Neuronal stem cell (in vitro differentiated cells): ENCODE measurements at regions not wholly inside any gene's neighbourhood (a gene's known extent, or its start where the extent isn't known, plus 50 kb on each side); places are given as distances from the start of the nearest gene placed in this dataset.

Experiments
- DNase-seq: peaks from one replicate; pipeline ENCODE4 v3.0.0-alpha.2; 2013; ENCODE audit warnings: low spot score
- H2AFZ ChIP-seq: one replicate; pipeline ENCODE4 v1.6.1; 2013; ENCODE audit warnings: mild to moderate bottlenecking, low read length, inconsistent platforms
- H2AK5ac ChIP-seq: 2 replicates; pipeline ENCODE4 v1.6.1; 2013; ENCODE audit warnings: low read depth, mild to moderate bottlenecking, inconsistent platforms, low read length, moderate library complexity, mixed read lengths
- H2BK120ac ChIP-seq: 2 replicates; pipeline ENCODE4 v1.6.1; 2013; ENCODE audit warnings: low read depth, mild to moderate bottlenecking, inconsistent platforms, low read length, moderate library complexity, mixed read lengths
- H2BK12ac ChIP-seq: one replicate; pipeline ENCODE4 v1.6.1; 2013; ENCODE audit warnings: low read length, inconsistent platforms
- H2BK15ac ChIP-seq: 2 replicates; pipeline ENCODE4 v1.6.1; 2013; ENCODE audit warnings: mild to moderate bottlenecking, low read length, inconsistent platforms, mixed read lengths
- H2BK5ac ChIP-seq: one replicate; pipeline ENCODE4 v1.6.1; 2013; ENCODE audit warnings: inconsistent platforms, mild to moderate bottlenecking, low read length, moderate library complexity
- H3K14ac ChIP-seq: one replicate; pipeline ENCODE4 v1.6.1; 2013; ENCODE audit warnings: low read length, inconsistent platforms
- H3K18ac ChIP-seq: 2 replicates; pipeline ENCODE4 v1.6.1; 2013; ENCODE audit warnings: low read length, inconsistent platforms
- H3K23ac ChIP-seq: 2 replicates; pipeline ENCODE4 v1.6.1; 2013; ENCODE audit warnings: low read depth, mild to moderate bottlenecking, mixed read lengths, low read length, inconsistent platforms; ENCODE audit not compliant: poor library complexity
- H3K27ac ChIP-seq: replicated peaks from 3 replicates; pipeline ENCODE4 v1.5.1; 2013; ENCODE audit warnings: low read length, inconsistent platforms
- H3K27me3 ChIP-seq, 3 experiments: 2 replicates each; pipeline ENCODE4 v1.6.1; 2013; ENCODE audit warnings: low read length in 3 of 3, mild to moderate bottlenecking in 2 of 3, inconsistent platforms in 1 of 3, low read depth in 1 of 3, mixed read lengths in 1 of 3, moderate library complexity in 1 of 3; ENCODE audit not compliant: control insufficient read depth in 3 of 3, insufficient read depth in 3 of 3
- H3K36me3 ChIP-seq, 2 donors: replicated peaks in 1 of 2; 2 replicates each; pipeline ENCODE4 v1.6.1; 2013; ENCODE audit warnings: low read length in 2 of 2; ENCODE audit not compliant: control insufficient read depth in 2 of 2, insufficient read depth in 2 of 2
- H3K4ac ChIP-seq: 2 replicates; pipeline ENCODE4 v1.6.1; 2013; ENCODE audit warnings: inconsistent platforms, mild to moderate bottlenecking, low read length, moderate library complexity
- H3K4me1 ChIP-seq, 2 donors: 1 replicate in 1 of 2; 2 replicates in 1 of 2; pipeline ENCODE4 v1.6.1; 2013; ENCODE audit warnings: low read length in 2 of 2, low read depth in 1 of 2; ENCODE audit not compliant: control insufficient read depth in 2 of 2, insufficient read depth in 1 of 2
- H3K4me2 ChIP-seq: one replicate; pipeline ENCODE4 v1.6.1; 2013; ENCODE audit warnings: mild to moderate bottlenecking, low read length, inconsistent platforms; ENCODE audit not compliant: insufficient read depth, poor library complexity, severe bottlenecking
- H3K4me3 ChIP-seq, 2 donors: 2 replicates each; pipeline ENCODE4 v1.5.1; 2013; ENCODE audit warnings: low read length in 2 of 2, mild to moderate bottlenecking in 2 of 2, inconsistent platforms in 1 of 2, moderate library complexity in 1 of 2
- H3K79me1 ChIP-seq: one replicate; pipeline ENCODE4 v1.6.1; 2013; ENCODE audit warnings: low read depth, mild to moderate bottlenecking, inconsistent platforms, low read length, moderate library complexity
- H3K9ac ChIP-seq: one replicate; pipeline ENCODE4 v1.6.1; 2013; ENCODE audit warnings: mild to moderate bottlenecking, low read depth, low read length, inconsistent platforms; ENCODE audit not compliant: poor library complexity
- H3K9me3 ChIP-seq, 2 donors: replicated peaks in 1 of 2; 2 replicates each; pipeline versions ENCODE3 to v1.6.1; 2013; ENCODE audit warnings: low read length in 2 of 2, mild to moderate bottlenecking in 2 of 2, inconsistent platforms in 1 of 2, low read depth in 1 of 2, mixed read lengths in 1 of 2, moderate library complexity in 1 of 2; ENCODE audit not compliant: control insufficient read depth in 2 of 2, insufficient read depth in 1 of 2
- H4K8ac ChIP-seq: one replicate; pipeline ENCODE4 v1.6.1; 2013; ENCODE audit warnings: low read depth, mild to moderate bottlenecking, inconsistent platforms, low read length, moderate library complexity
- H4K91ac ChIP-seq: one replicate; pipeline ENCODE4 v1.6.1; 2013; ENCODE audit warnings: low read length, low read depth, mild to moderate bottlenecking, inconsistent platforms; ENCODE audit not compliant: poor library complexity
- WGBS, 2 donors: extraction: QIAGEN DNeasy Blood & Tissue Kit; methylation state at CpG; one replicate each; pipeline ENCODE4 v1.1.7; 2013; ENCODE audit warnings: missing lambda C conversion rate in 2 of 2, mixed read lengths in 1 of 2; ENCODE audit not compliant: insufficient read length in 2 of 2, insufficient replicate concordance in 1 of 2; ENCODE audit errors: extremely low coverage in 2 of 2; 5-methylcytosine and 5-hydroxymethylcytosine counted together

GRCh38 chr16:85520853-85521521, 92.1 kb upstream of the GSE1 start:
- H2BK12ac ChIP-seq: peak overlapping the region; percentile 11
- no peak overlapping the region for H3K9ac ChIP-seq
- H2AFZ ChIP-seq: no peak overlapping the region
- no peak overlapping the region for H3K4me2 ChIP-seq
- H2AK5ac ChIP-seq: peak overlapping the region; percentile 85
- peaks cover 4% of the 10 kb centered on the region for H3K79me1 ChIP-seq
- no peak overlapping the region for H3K23ac ChIP-seq
- peak overlapping the region; percentile 17 for H3K14ac ChIP-seq
- H3K36me3 ChIP-seq: no peaks in the 10 kb centered on the region
- H3K27ac ChIP-seq: no peak overlapping the region
- H2BK15ac ChIP-seq: peak overlapping the region; percentile 81
- no peak overlapping the region for H4K91ac ChIP-seq
- H3K27me3 ChIP-seq: peaks cover 0 to 12% (median 6%) of the 10 kb centered on the region in 3 experiments
- H3K4me3 ChIP-seq: no peak overlapping the region
- no CpG with 5 or more reads among the region's 20 CpGs for WGBS, 2 donors
- H2BK120ac ChIP-seq: no peak overlapping the region
- H3K9me3 ChIP-seq: peaks cover 0 to 8% of the 10 kb centered on the region in 2 donors
- peak overlapping the region; percentile 46 for H2BK5ac ChIP-seq
- H3K4ac ChIP-seq: no peak overlapping the region
- peaks cover 15 to 43% of the 10 kb centered on the region in 2 donors for H3K4me1 ChIP-seq
- H4K8ac ChIP-seq: no peak overlapping the region
- DNase-seq: no peak
- H3K18ac ChIP-seq: peak overlapping the region; percentile 68

- WGBS, 2 donors: no CpG with 5 or more reads among the region's 21 CpGs
- no peak overlapping the region for H3K27ac ChIP-seq
- peaks cover 0 to 19% (median 6%) of the 10 kb centered on the region in 3 experiments for H3K27me3 ChIP-seq
- H3K4ac ChIP-seq: no peak overlapping the region
- H2AK5ac ChIP-seq: peak overlapping the region; percentile 85
- H3K18ac ChIP-seq: peak overlapping the region; percentile 67
- H4K91ac ChIP-seq: no peak overlapping the region
- H2BK5ac ChIP-seq: peak overlapping the region; percentile 46
- H3K14ac ChIP-seq: peak overlapping the region; percentile 17
- peak overlapping the region; percentile 11 for H2BK12ac ChIP-seq
- H3K4me1 ChIP-seq: peaks cover 16 to 49% of the 10 kb centered on the region in 2 donors
- H3K9me3 ChIP-seq: peaks cover 0 to 8% of the 10 kb centered on the region in 2 donors
- no peak for DNase-seq
- no peak overlapping the region for H2AFZ ChIP-seq
- H3K79me1 ChIP-seq: peaks cover 4% of the 10 kb centered on the region
- no peak overlapping the region for H3K4me3 ChIP-seq
- no peak overlapping the region for H3K4me2 ChIP-seq
- no peaks in the 10 kb centered on the region for H3K36me3 ChIP-seq
- H2BK120ac ChIP-seq: no peak overlapping the region
- peak overlapping the region; percentile 81 for H2BK15ac ChIP-seq
- H3K9ac ChIP-seq: peak overlapping the region; percentile 55
- no peak overlapping the region for H3K23ac ChIP-seq
- H4K8ac ChIP-seq: no peak overlapping the region
Observed at GRCh38 chr16:85521552-85522307, 91.4 kb upstream of the GSE1 start.

- no peak overlapping the region for H2AFZ ChIP-seq
- H3K18ac ChIP-seq: peak overlapping the region; percentile 33
- no peak overlapping the region for H3K4me2 ChIP-seq
- H2BK15ac ChIP-seq: no peak overlapping the region
- no peak overlapping the region for H4K8ac ChIP-seq
- no peak overlapping the region for H3K4me3 ChIP-seq
- H3K23ac ChIP-seq: peak overlapping the region; percentile 14
- H3K9me3 ChIP-seq: peaks cover 0 to 8% of the 10 kb centered on the region in 2 donors
- H3K27ac ChIP-seq: no peak overlapping the region
- no peak overlapping the region for H3K9ac ChIP-seq
- H3K4ac ChIP-seq: no peak overlapping the region
- no peak overlapping the region for H2BK120ac ChIP-seq
- H3K4me1 ChIP-seq: peaks cover 22 to 52% of the 10 kb centered on the region in 2 donors
- peaks cover 4% of the 10 kb centered on the region for H3K79me1 ChIP-seq
- peak overlapping the region; percentile 7 for H4K91ac ChIP-seq
- no peaks in the 10 kb centered on the region for H3K36me3 ChIP-seq
- peaks cover 0 to 23% (median 6%) of the 10 kb centered on the region in 3 experiments for H3K27me3 ChIP-seq
- no peak overlapping the region for H3K14ac ChIP-seq
- no peak overlapping the region for H2BK5ac ChIP-seq
- no peak for DNase-seq
- WGBS, 2 donors: no CpG with 5 or more reads among the region's 13 CpGs
- H2BK12ac ChIP-seq: no peak overlapping the region
- no peak overlapping the region for H2AK5ac ChIP-seq
Observed at GRCh38 chr16:85522308-85522841, 90.7 kb upstream of the GSE1 start.
